HCT116 (cell line): ENCODE measurements at regions not wholly inside any gene's neighbourhood (a gene's known extent, or its start where the extent isn't known, plus 50 kb on each side); places are given as distances from the start of the nearest gene placed in this dataset.

Experiments
- ATAC-seq: fragments of 200-7000 bp; cut with Tn5 transposase; 2 replicates; pipeline ENCODE4 v1.9.1; 2020; ENCODE audit warnings: mild to moderate bottlenecking, moderate library complexity
- BruUV-seq: library from RNA; stranded (reverse); fragments of 400-500 nt; replicated peaks from 2 replicates; lab custom pipeline; 2021; lab: Mats Ljungman, UMichigan
- CTCF ChIA-PET: fragments of 300-600 bp; sonication (Branson Sonifier 250); formaldehyde crosslinking; loops from one replicate; lab custom pipeline; 2021; ENCODE audit warnings: antibody characterized with exemption; lab: Charles Lee
- POLR2A ChIA-PET: fragments of 300-600, 350-600 bp; sonication (Branson Sonifier 250); formaldehyde crosslinking; loops from one replicate; lab custom pipeline; 2021; ENCODE audit warnings: antibody characterized with exemption; lab: Charles Lee
- RAD21 ChIA-PET, 2 experiments: fragments of 300-600 bp; sonication (Branson Sonifier 250); formaldehyde crosslinking; loops; one replicate each; lab custom pipeline; 2023; ENCODE audit warnings: low total read pairs in 2 of 2; ENCODE audit not compliant: uncharacterized antibody in 2 of 2, unreplicated experiment in 2 of 2, low non-redundant PET in 1 of 2; lab: Charles Lee
- DNase-seq: peaks from one replicate; pipeline ENCODE4 v3.0.0-alpha.2; 2010; ENCODE audit warnings: low read depth, low spot score
- H2AFZ ChIP-seq: fragments of 200-600 bp; shearing (Covaris generic), sonication (generic); 2 replicates; pipeline ENCODE4 v1.6.1; 2017; ENCODE audit warnings: low read depth, mixed run types, mixed read lengths, antibody characterized with exemption, low read length; ENCODE audit not compliant: poor library complexity, severe bottlenecking
- H3K27ac ChIP-seq: 2 replicates; pipeline ENCODE4 v1.5.1; 2012; ENCODE audit warnings: low read depth, low read length
- H3K27me3 ChIP-seq: fragments of 200-600 bp; sonication (generic); 2 replicates; pipeline ENCODE4 v1.6.1; 2016; ENCODE audit warnings: mixed run types, low read length, mixed read lengths; ENCODE audit not compliant: insufficient read depth
- H3K36me3 ChIP-seq, 2 experiments: fragments of 200-500 bp in 1 of 2; fragments of 200-600 bp in 1 of 2; sonication (Bioruptor generic) in 1 of 2; sonication (generic) in 1 of 2; 2 replicates each; pipeline versions ENCODE4 v1.5.1 to v1.6.1; 2014 to 2016; ENCODE audit warnings: low read length in 2 of 2, inconsistent platforms in 1 of 2, mixed read lengths in 1 of 2, mixed run types in 1 of 2; ENCODE audit not compliant: insufficient read depth in 2 of 2, control insufficient read depth in 1 of 2
- H3K4me1 ChIP-seq, 2 experiments: fragments of 200-600 bp in 1 of 2; sonication (generic) in 1 of 2; 2 replicates each; pipeline versions ENCODE4 v1.5.1 to v1.6.1; 2012 to 2017; ENCODE audit warnings: low read length in 2 of 2, inconsistent platforms in 1 of 2, mild to moderate bottlenecking in 1 of 2, mixed read lengths in 1 of 2, mixed run types in 1 of 2, moderate library complexity in 1 of 2; ENCODE audit not compliant: insufficient read depth in 2 of 2, control insufficient read depth in 1 of 2
- H3K4me2 ChIP-seq: fragments of 200-600 bp; sonication (generic); 2 replicates; pipeline ENCODE4 v1.6.1; 2017; ENCODE audit warnings: mixed run types, low read length, mixed read lengths
- H3K4me3 ChIP-seq, 2 experiments: fragments of 200-600 bp in 1 of 2; sonication (generic) in 1 of 2; replicated peaks in 1 of 2; 2 replicates each; pipeline ENCODE4 v1.5.1; 2011 to 2016; ENCODE audit warnings: low read length in 2 of 2, control low read depth in 1 of 2, low read depth in 1 of 2, mild to moderate bottlenecking in 1 of 2, mixed read lengths in 1 of 2, mixed run types in 1 of 2
- H3K79me2 ChIP-seq: fragments of 200-600 bp; sonication (generic); 2 replicates; pipeline ENCODE4 v1.6.1; 2017; ENCODE audit warnings: mild to moderate bottlenecking, mixed run types, low read length, moderate library complexity, mixed read lengths; ENCODE audit not compliant: insufficient read depth
- H3K9ac ChIP-seq: fragments of 200-600 bp; sonication (generic); 2 replicates; pipeline ENCODE4 v1.6.1; 2016; ENCODE audit warnings: low read length, mixed read lengths
- H3K9me2 ChIP-seq: fragments of 200-600 bp; sonication (generic), shearing (Covaris generic); 2 replicates; pipeline ENCODE4 v1.6.1; 2017; ENCODE audit warnings: mixed run types, mild to moderate bottlenecking, moderate library complexity; ENCODE audit not compliant: insufficient read depth
- H3K9me3 ChIP-seq, 2 experiments: fragments of 200-500 bp in 1 of 2; fragments of 200-600 bp in 1 of 2; sonication (Bioruptor generic) in 1 of 2; sonication (generic) in 1 of 2; 2 replicates each; pipeline ENCODE4 v1.6.1; 2014 to 2017; ENCODE audit warnings: low read length in 2 of 2, mixed read lengths in 2 of 2, inconsistent platforms in 1 of 2, low read depth in 1 of 2, mild to moderate bottlenecking in 1 of 2, mixed run types in 1 of 2, moderate library complexity in 1 of 2; ENCODE audit not compliant: control insufficient read depth in 1 of 2, insufficient read depth in 1 of 2
- H4K20me1 ChIP-seq: fragments of 200-600 bp; sonication (generic), shearing (Covaris generic); 2 replicates; pipeline ENCODE4 v1.6.1; 2017; ENCODE audit warnings: mixed run types, mild to moderate bottlenecking, moderate library complexity; ENCODE audit not compliant: insufficient read depth
- CBX3 ChIP-seq: IDR thresholded peaks from 2 replicates; pipeline ENCODE4 v1.6.1; 2012; ENCODE audit warnings: low read depth
- EGR1 ChIP-seq: IDR thresholded peaks from 2 replicates; pipeline ENCODE4 v1.6.1; 2012; ENCODE audit warnings: low read depth
- EZH2 ChIP-seq: fragments of 200-600 bp; sonication (generic); IDR thresholded peaks from 2 replicates; pipeline ENCODE4 v1.6.1; 2017; ENCODE audit warnings: antibody characterized with exemption, mixed run types
- EZH2phosphoT487 ChIP-seq: fragments of 200-600 bp; IDR thresholded peaks from 2 replicates; pipeline ENCODE4 v1.6.1; 2018; ENCODE audit warnings: antibody characterized with exemption, borderline replicate concordance
- FOSL1 ChIP-seq: IDR thresholded peaks from 2 replicates; pipeline ENCODE4 v1.6.1; 2012; ENCODE audit warnings: low read depth
- JUND ChIP-seq: IDR thresholded peaks from 2 replicates; pipeline ENCODE4 v1.6.1; 2012
- MAX ChIP-seq: IDR thresholded peaks from 2 replicates; pipeline ENCODE4 v1.6.1; 2012
- POLR2AphosphoS5 ChIP-seq: IDR thresholded peaks from 2 replicates; pipeline ENCODE4 v1.6.1; 2011; ENCODE audit warnings: mild to moderate bottlenecking, low read depth, low read length, moderate library complexity
- SP1 ChIP-seq: IDR thresholded peaks from 2 replicates; pipeline ENCODE4 v1.6.1; 2012; ENCODE audit warnings: low read depth
- SRF ChIP-seq: IDR thresholded peaks from 2 replicates; pipeline ENCODE4 v1.6.1; 2012; ENCODE audit warnings: low read depth
- TCF7L2 ChIP-seq: IDR thresholded peaks from 2 replicates; pipeline ENCODE4 v1.7.0; 2011; ENCODE audit warnings: borderline replicate concordance, inconsistent platforms; ENCODE audit not compliant: insufficient read depth, insufficient read length; ENCODE audit errors: extremely low read depth
- ZFX ChIP-seq: fragments of 450-650 bp; IDR thresholded peaks from 2 replicates; pipeline ENCODE4 v1.6.1; 2017
- ZNF274 ChIP-seq: fragments of 200-500 bp; sonication (Bioruptor generic); IDR thresholded peaks from 2 replicates; pipeline ENCODE4 v1.6.1; 2014; ENCODE audit warnings: mild to moderate bottlenecking, low read depth, low read length, inconsistent platforms
- intact Hi-C: fragments of 100-400 bp; cut with micrococcal nuclease; formaldehyde crosslinking; loops from 2 replicates; pipeline ENCODE4 v1.10.0; 2022
- TF ChIP-seq, protein P1 (sequence below), 3 experiments: fragments of 200-600 bp in 1 of 3; sonication (generic) in 1 of 3; IDR thresholded peaks in 2 of 3; conservative IDR thresholded peaks in 1 of 3; 2 replicates each; pipeline ENCODE4 v1.5.1; 2012 to 2017; ENCODE audit warnings: low read depth in 2 of 3, low read length in 2 of 3, antibody characterized with exemption in 1 of 3, borderline replicate concordance in 1 of 3, control low read depth in 1 of 3, mild to moderate bottlenecking in 1 of 3, mixed read lengths in 1 of 3, mixed run types in 1 of 3, moderate library complexity in 1 of 3; ENCODE audit not compliant: insufficient read depth in 1 of 3
- TF ChIP-seq, protein P2 (sequence below): IDR thresholded peaks from 2 replicates; pipeline ENCODE4 v1.6.1; 2012; ENCODE audit warnings: low read depth
- TF ChIP-seq, protein P3 (sequence below): IDR thresholded peaks from 2 replicates; pipeline ENCODE4 v1.6.1; 2011; ENCODE audit warnings: mild to moderate bottlenecking, low read length, moderate library complexity; ENCODE audit not compliant: insufficient replicate concordance; ENCODE audit errors: extremely low read depth

DNA sequence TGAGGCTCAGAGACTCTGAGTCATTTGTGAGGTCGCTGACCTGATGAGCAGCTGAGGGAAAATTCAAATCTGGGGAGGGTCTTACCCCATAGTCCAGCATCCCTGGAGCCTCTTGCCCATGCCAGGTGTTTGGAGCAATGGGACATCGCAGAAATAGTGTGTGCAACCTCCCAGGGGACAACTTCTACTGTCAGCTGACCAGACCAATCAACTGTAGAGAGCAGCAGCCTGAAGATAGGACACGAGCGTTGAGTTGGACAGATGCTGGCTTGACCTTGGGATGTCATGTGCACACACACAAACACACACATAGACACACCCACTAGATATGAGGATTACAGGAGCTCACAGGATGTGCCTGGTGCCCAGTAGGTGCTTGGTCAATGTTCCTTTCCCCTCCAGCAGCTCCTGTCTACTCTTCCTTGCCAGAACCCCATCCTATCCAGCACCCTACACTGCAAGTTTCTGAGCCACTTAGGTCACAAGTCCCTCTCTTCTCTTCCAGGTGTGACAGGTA is 59.1 kb upstream of the MPEG1 start:
- ChIA-PET POLR2A (no interaction called here), RAD21 (interaction anchor here in 1 of 2 experiments (1.1 kb wide), 1 partner anchor 65 kb away, joined by 3 read pairs; no protein-coding TSS in a partner anchor), CTCF (no interaction called here)
- Histone ChIP-seq H3K36me3 (no peaks in the 10 kb centered on the region), H3K4me1 (peaks cover 7 to 8% of the 10 kb centered on the region in 2 experiments), H3K79me2 (no peaks in the 10 kb centered on the region), H2AFZ (no peak overlapping the region), H3K9ac (no peak overlapping the region), H3K27ac (no peak overlapping the region), H3K4me3 (no peak overlapping the region), H3K27me3 (no peaks in the 10 kb centered on the region), H3K4me2 (no peak overlapping the region), H3K9me3 (no peaks in the 10 kb centered on the region), H3K9me2 (no peaks in the 10 kb centered on the region), H4K20me1 (no peaks in the 10 kb centered on the region)
- TF ChIP-seq EZH2phosphoT487 (no peak), POLR2AphosphoS5 (no peak), SP1 (no peak), CBX3 (no peak), ZFX (no peak), EZH2 (no peak), JUND (no peak), FOSL1 (no peak), ZNF274 (no peak), EGR1 (no peak), TCF7L2 (no peak), MAX (no peak), SRF (no peak)
- TF ChIP-seq, protein P1, sequence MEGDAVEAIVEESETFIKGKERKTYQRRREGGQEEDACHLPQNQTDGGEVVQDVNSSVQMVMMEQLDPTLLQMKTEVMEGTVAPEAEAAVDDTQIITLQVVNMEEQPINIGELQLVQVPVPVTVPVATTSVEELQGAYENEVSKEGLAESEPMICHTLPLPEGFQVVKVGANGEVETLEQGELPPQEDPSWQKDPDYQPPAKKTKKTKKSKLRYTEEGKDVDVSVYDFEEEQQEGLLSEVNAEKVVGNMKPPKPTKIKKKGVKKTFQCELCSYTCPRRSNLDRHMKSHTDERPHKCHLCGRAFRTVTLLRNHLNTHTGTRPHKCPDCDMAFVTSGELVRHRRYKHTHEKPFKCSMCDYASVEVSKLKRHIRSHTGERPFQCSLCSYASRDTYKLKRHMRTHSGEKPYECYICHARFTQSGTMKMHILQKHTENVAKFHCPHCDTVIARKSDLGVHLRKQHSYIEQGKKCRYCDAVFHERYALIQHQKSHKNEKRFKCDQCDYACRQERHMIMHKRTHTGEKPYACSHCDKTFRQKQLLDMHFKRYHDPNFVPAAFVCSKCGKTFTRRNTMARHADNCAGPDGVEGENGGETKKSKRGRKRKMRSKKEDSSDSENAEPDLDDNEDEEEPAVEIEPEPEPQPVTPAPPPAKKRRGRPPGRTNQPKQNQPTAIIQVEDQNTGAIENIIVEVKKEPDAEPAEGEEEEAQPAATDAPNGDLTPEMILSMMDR (IDR thresholded peaks at IDR 0.05 in 2 of 3, conservative IDR thresholded peaks at IDR 0.05 in 1 of 3; ENCODE audit: borderline replicate concordance in 1 of 3, insufficient read depth in 1 of 3, low read depth in 2 of 3, low read length in 2 of 3) = no peak
- TF ChIP-seq, protein P2, sequence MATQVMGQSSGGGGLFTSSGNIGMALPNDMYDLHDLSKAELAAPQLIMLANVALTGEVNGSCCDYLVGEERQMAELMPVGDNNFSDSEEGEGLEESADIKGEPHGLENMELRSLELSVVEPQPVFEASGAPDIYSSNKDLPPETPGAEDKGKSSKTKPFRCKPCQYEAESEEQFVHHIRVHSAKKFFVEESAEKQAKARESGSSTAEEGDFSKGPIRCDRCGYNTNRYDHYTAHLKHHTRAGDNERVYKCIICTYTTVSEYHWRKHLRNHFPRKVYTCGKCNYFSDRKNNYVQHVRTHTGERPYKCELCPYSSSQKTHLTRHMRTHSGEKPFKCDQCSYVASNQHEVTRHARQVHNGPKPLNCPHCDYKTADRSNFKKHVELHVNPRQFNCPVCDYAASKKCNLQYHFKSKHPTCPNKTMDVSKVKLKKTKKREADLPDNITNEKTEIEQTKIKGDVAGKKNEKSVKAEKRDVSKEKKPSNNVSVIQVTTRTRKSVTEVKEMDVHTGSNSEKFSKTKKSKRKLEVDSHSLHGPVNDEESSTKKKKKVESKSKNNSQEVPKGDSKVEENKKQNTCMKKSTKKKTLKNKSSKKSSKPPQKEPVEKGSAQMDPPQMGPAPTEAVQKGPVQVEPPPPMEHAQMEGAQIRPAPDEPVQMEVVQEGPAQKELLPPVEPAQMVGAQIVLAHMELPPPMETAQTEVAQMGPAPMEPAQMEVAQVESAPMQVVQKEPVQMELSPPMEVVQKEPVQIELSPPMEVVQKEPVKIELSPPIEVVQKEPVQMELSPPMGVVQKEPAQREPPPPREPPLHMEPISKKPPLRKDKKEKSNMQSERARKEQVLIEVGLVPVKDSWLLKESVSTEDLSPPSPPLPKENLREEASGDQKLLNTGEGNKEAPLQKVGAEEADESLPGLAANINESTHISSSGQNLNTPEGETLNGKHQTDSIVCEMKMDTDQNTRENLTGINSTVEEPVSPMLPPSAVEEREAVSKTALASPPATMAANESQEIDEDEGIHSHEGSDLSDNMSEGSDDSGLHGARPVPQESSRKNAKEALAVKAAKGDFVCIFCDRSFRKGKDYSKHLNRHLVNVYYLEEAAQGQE = no peak
- TF ChIP-seq, protein P3, sequence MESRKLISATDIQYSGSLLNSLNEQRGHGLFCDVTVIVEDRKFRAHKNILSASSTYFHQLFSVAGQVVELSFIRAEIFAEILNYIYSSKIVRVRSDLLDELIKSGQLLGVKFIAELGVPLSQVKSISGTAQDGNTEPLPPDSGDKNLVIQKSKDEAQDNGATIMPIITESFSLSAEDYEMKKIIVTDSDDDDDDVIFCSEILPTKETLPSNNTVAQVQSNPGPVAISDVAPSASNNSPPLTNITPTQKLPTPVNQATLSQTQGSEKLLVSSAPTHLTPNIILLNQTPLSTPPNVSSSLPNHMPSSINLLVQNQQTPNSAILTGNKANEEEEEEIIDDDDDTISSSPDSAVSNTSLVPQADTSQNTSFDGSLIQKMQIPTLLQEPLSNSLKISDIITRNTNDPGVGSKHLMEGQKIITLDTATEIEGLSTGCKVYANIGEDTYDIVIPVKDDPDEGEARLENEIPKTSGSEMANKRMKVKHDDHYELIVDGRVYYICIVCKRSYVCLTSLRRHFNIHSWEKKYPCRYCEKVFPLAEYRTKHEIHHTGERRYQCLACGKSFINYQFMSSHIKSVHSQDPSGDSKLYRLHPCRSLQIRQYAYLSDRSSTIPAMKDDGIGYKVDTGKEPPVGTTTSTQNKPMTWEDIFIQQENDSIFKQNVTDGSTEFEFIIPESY = no peak
- DNase-seq (no peak), ATAC-seq (no peak)
- no TSS peak for BruUV-seq
- intact Hi-C loops = no loop called here
